OCI-LY7 (cell line): ENCODE measurements at regions not wholly inside any gene's neighbourhood (a gene's known extent, or its start where the extent isn't known, plus 50 kb on each side); places are given as distances from the start of the nearest gene placed in this dataset.

ENCODE experiments used
- BruUV-seq: library from RNA; stranded (reverse); fragments of 400-500 nt; replicated peaks from 2 replicates; lab custom pipeline; 2021; lab: Mats Ljungman, UMichigan
- CTCF ChIA-PET: fragments of 300-600 bp; sonication (Branson Sonifier 250); formaldehyde crosslinking; loops from one replicate; lab custom pipeline; 2022; ENCODE audit warnings: antibody characterized with exemption; ENCODE audit not compliant: unreplicated experiment; lab: Charles Lee
- POLR2A ChIA-PET: fragments of 300-600 bp; sonication (Branson Sonifier 250); formaldehyde crosslinking; loops from one replicate; lab custom pipeline; 2022; ENCODE audit warnings: antibody characterized with exemption; lab: Charles Lee
- DNase-seq: peaks from one replicate; pipeline ENCODE4 v3.0.0-alpha.2; 2015; ENCODE audit warnings: low spot score
- H2AFZ ChIP-seq: fragments of 200-600 bp; sonication (generic), shearing (Covaris generic); 2 replicates; pipeline ENCODE4 v1.6.1; 2014; ENCODE audit warnings: mild to moderate bottlenecking, antibody characterized with exemption, low read length, moderate library complexity
- H3K27ac ChIP-seq: fragments of 200-600 bp; sonication (generic); 2 replicates; pipeline ENCODE4 v1.5.1; 2014; ENCODE audit warnings: mixed run types, low read depth, mild to moderate bottlenecking, moderate library complexity, low read length, inconsistent platforms; ENCODE audit not compliant: poor library complexity, severe bottlenecking
- H3K36me3 ChIP-seq: fragments of 200-600 bp; sonication (generic); 2 replicates; pipeline ENCODE4 v1.6.1; 2014; ENCODE audit warnings: mild to moderate bottlenecking, antibody characterized with exemption, low read length, moderate library complexity, mixed read lengths; ENCODE audit not compliant: insufficient read depth
- H3K4me1 ChIP-seq: fragments of 200-600 bp; sonication (generic); 2 replicates; pipeline ENCODE4 v1.5.1; 2014; ENCODE audit warnings: mild to moderate bottlenecking, low read length; ENCODE audit not compliant: insufficient read depth, poor library complexity, severe bottlenecking
- H3K4me2 ChIP-seq: fragments of 200-600 bp; sonication (generic); 2 replicates; pipeline ENCODE4 v1.6.1; 2014; ENCODE audit warnings: mild to moderate bottlenecking, low read length
- H3K4me3 ChIP-seq: fragments of 200-600 bp; sonication (generic); 2 replicates; pipeline ENCODE4 v1.5.1; 2014; ENCODE audit warnings: mild to moderate bottlenecking, low read depth, low read length; ENCODE audit not compliant: poor library complexity, severe bottlenecking
- H3K79me2 ChIP-seq: fragments of 200-600 bp; sonication (generic); 2 replicates; pipeline ENCODE4 v1.6.1; 2016; ENCODE audit warnings: low read depth, mild to moderate bottlenecking, low read length, moderate library complexity, mixed read lengths; ENCODE audit not compliant: insufficient read depth
- H3K9me2 ChIP-seq: fragments of 200-600 bp; sonication (generic); 2 replicates; pipeline ENCODE4 v1.6.1; 2016; ENCODE audit warnings: mild to moderate bottlenecking, low read length, mixed read lengths; ENCODE audit not compliant: insufficient read depth
- H3K9me3 ChIP-seq: fragments of 200-600 bp; sonication (generic); 2 replicates; pipeline ENCODE4 v1.6.1; 2014; ENCODE audit warnings: mild to moderate bottlenecking, mixed run types, low read length, mixed read lengths
- H4K20me1 ChIP-seq: fragments of 200-600 bp; sonication (generic); 2 replicates; pipeline ENCODE4 v1.6.1; 2014; ENCODE audit warnings: mild to moderate bottlenecking, antibody characterized with exemption, low read length, moderate library complexity, mixed read lengths; ENCODE audit not compliant: insufficient read depth
- EZH2phosphoT487 ChIP-seq: fragments of 200-600 bp; sonication (generic); IDR thresholded peaks from 2 replicates; pipeline ENCODE4 v1.6.1; 2018; ENCODE audit warnings: low read depth, borderline replicate concordance, mild to moderate bottlenecking, mixed run types, antibody characterized with exemption, low read length, moderate library complexity, mixed read lengths
- intact Hi-C: fragments of 100-400 bp; cut with micrococcal nuclease; formaldehyde crosslinking; loops from one replicate; pipeline ENCODE4 v1.10.0; 2022; ENCODE audit not compliant: unreplicated experiment
- TF ChIP-seq, protein P1 (sequence below): fragments of 200-600 bp; sonication (generic); conservative IDR thresholded peaks from 2 replicates; pipeline ENCODE4 v1.5.1; 2014; ENCODE audit warnings: mild to moderate bottlenecking, antibody characterized with exemption, low read length, moderate library complexity, mixed read lengths

- CTCF ChIA-PET, result no interaction called here
- intact Hi-C loops, result no loop called here
- POLR2A ChIA-PET, result no interaction called here
- H2AFZ ChIP-seq, result no peak overlapping the region
- H3K36me3 ChIP-seq, result no peaks in the 10 kb centered on the region
- no peaks in the 10 kb centered on the region for H3K4me1 ChIP-seq
- TF ChIP-seq, protein P1, sequence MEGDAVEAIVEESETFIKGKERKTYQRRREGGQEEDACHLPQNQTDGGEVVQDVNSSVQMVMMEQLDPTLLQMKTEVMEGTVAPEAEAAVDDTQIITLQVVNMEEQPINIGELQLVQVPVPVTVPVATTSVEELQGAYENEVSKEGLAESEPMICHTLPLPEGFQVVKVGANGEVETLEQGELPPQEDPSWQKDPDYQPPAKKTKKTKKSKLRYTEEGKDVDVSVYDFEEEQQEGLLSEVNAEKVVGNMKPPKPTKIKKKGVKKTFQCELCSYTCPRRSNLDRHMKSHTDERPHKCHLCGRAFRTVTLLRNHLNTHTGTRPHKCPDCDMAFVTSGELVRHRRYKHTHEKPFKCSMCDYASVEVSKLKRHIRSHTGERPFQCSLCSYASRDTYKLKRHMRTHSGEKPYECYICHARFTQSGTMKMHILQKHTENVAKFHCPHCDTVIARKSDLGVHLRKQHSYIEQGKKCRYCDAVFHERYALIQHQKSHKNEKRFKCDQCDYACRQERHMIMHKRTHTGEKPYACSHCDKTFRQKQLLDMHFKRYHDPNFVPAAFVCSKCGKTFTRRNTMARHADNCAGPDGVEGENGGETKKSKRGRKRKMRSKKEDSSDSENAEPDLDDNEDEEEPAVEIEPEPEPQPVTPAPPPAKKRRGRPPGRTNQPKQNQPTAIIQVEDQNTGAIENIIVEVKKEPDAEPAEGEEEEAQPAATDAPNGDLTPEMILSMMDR, result no peak
- TF ChIP-seq EZH2phosphoT487, result no peak
- BruUV-seq, result no TSS peak
- no peaks in the 10 kb centered on the region for H3K9me3 ChIP-seq
- no peaks in the 10 kb centered on the region for H4K20me1 ChIP-seq
- DNase-seq, result no peak
- H3K9me2 ChIP-seq, result no peaks in the 10 kb centered on the region
- H3K4me3 ChIP-seq, result no peak overlapping the region
- no peaks in the 10 kb centered on the region for H3K79me2 ChIP-seq
- no peak overlapping the region for H3K4me2 ChIP-seq
- H3K27ac ChIP-seq, result no peak overlapping the region
These were observed 234.8 kb downstream of the PYDC2 start for GRCh38 chr3:191695815-191696153.

DNA sequence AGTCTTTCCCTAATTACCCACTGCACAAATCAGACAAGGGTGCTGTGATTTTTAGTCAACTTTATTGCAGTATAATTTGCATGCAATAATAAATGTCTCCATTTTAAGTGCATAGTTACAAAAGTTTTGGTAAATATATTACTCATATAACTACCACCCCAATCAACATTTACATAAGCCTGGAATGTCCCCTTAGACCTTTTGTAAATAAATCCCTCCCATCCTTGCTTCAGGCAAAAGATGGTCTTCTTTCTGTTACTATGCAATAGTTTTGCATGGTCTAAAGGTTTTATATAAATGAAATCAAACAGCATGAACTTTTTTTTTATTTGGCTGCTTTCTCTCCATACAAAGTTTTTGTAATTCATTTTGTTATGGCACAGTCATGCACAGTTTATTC is 235.4 kb downstream of the PYDC2 start:
- no peak overlapping the region for H3K4me2 ChIP-seq
- H3K36me3 ChIP-seq, result no peaks in the 10 kb centered on the region
- no peaks in the 10 kb centered on the region for H3K9me3 ChIP-seq
- ChIA-PET POLR2A (no interaction called here), CTCF (no interaction called here)
- H3K4me1 ChIP-seq, result no peaks in the 10 kb centered on the region
- H3K4me3 ChIP-seq, result no peak overlapping the region
- no peak overlapping the region for H2AFZ ChIP-seq
- H3K79me2 ChIP-seq, result no peaks in the 10 kb centered on the region
- H3K27ac ChIP-seq, result no peak overlapping the region
- H3K9me2 ChIP-seq, result no peaks in the 10 kb centered on the region
- H4K20me1 ChIP-seq, result no peaks in the 10 kb centered on the region
- DNase-seq, result no peak
- no TSS peak for BruUV-seq
- intact Hi-C loops, result no loop called here
- TF ChIP-seq, protein P1, result no peak
- TF ChIP-seq EZH2phosphoT487, result no peak

GRCh38 chr3:191699546-191699945 is 238.6 kb downstream of the PYDC2 start:
- POLR2A ChIA-PET, result no interaction called here
- no peak overlapping the region for H3K4me2 ChIP-seq
- BruUV-seq, result no TSS peak
- CTCF ChIA-PET, result no interaction called here
- no peaks in the 10 kb centered on the region for H3K9me2 ChIP-seq
- no peaks in the 10 kb centered on the region for H3K4me1 ChIP-seq
- no peaks in the 10 kb centered on the region for H3K79me2 ChIP-seq
- H4K20me1 ChIP-seq, result no peaks in the 10 kb centered on the region
- intact Hi-C loops, result no loop called here
- no peaks in the 10 kb centered on the region for H3K36me3 ChIP-seq
- no peaks in the 10 kb centered on the region for H3K9me3 ChIP-seq
- TF ChIP-seq EZH2phosphoT487, result no peak
- TF ChIP-seq, protein P1, result no peak
- H3K4me3 ChIP-seq, result no peak overlapping the region
- no peak overlapping the region for H2AFZ ChIP-seq
- no peak for DNase-seq
- no peak overlapping the region for H3K27ac ChIP-seq
